HEK293 (cell line): ENCODE measurements at regions not wholly inside any gene's neighbourhood (a gene's known extent, or its start where the extent isn't known, plus 50 kb on each side); places are given as distances from the start of the nearest gene placed in this dataset.

Experiments
- AEBP2 ChIP-seq: fragments of 450-650 bp; formaldehyde crosslinking; IDR thresholded peaks from 2 replicates; pipeline ENCODE4 v1.5.1; 2016; ENCODE audit warnings: missing biosample characterization, missing genetic modification characterization, borderline replicate concordance
- GLIS2 ChIP-seq: fragments of 450-650 bp; formaldehyde crosslinking; IDR thresholded peaks from 2 replicates; pipeline ENCODE4 v1.5.1; 2016; ENCODE audit warnings: missing biosample characterization, missing genetic modification characterization
- HIC1 ChIP-seq: fragments of 450-650 bp; formaldehyde crosslinking; IDR thresholded peaks from 2 replicates; pipeline ENCODE4 v1.5.1; 2016; ENCODE audit warnings: missing biosample characterization, missing genetic modification characterization
- HOXD13 ChIP-seq: sonication (generic); formaldehyde crosslinking; IDR thresholded peaks from 2 replicates; pipeline ENCODE4 v1.8.0; 2022; ENCODE audit warnings: missing genetic modification reagents, borderline replicate concordance
- IKZF3 ChIP-seq: fragments of 450-650 bp; IDR thresholded peaks from 2 replicates; pipeline ENCODE4 v1.5.0; 2018; ENCODE audit warnings: missing biosample characterization, mild to moderate bottlenecking, missing genetic modification characterization, moderate library complexity
- REPIN1 ChIP-seq: fragments of 450-650 bp; formaldehyde crosslinking; IDR thresholded peaks from 2 replicates; pipeline ENCODE4 v1.5.1; 2017; ENCODE audit warnings: missing biosample characterization, missing genetic modification characterization, low read depth
- ZBTB1 ChIP-seq: fragments of 450-650 bp; formaldehyde crosslinking; IDR thresholded peaks from 2 replicates; pipeline ENCODE4 v1.5.1; 2016; ENCODE audit warnings: missing biosample characterization, missing genetic modification characterization
- ZBTB8A ChIP-seq: fragments of 450-650 bp; formaldehyde crosslinking; IDR thresholded peaks from 2 replicates; pipeline ENCODE4 v1.5.1; 2016; ENCODE audit warnings: missing biosample characterization, missing genetic modification characterization
- ZIC2 ChIP-seq: fragments of 450-650 bp; formaldehyde crosslinking; IDR thresholded peaks from 2 replicates; pipeline ENCODE4 v1.5.1; 2016; ENCODE audit warnings: missing biosample characterization, missing genetic modification characterization
- ZNF114 ChIP-seq: fragments of 450-650 bp; formaldehyde crosslinking; IDR thresholded peaks from 2 replicates; pipeline ENCODE4 v1.5.0; 2017; ENCODE audit warnings: missing biosample characterization, missing genetic modification characterization
- ZNF132 ChIP-seq: fragments of 450-650 bp; formaldehyde crosslinking; IDR thresholded peaks from 2 replicates; pipeline ENCODE4 v1.5.1; 2017; ENCODE audit warnings: missing biosample characterization, missing genetic modification characterization, borderline replicate concordance
- ZNF133 ChIP-seq: fragments of 450-650 bp; formaldehyde crosslinking; IDR thresholded peaks from 2 replicates; pipeline ENCODE4 v1.5.1; 2016; ENCODE audit warnings: missing biosample characterization, missing genetic modification characterization
- ZNF157 ChIP-seq: fragments of 450-650 bp; formaldehyde crosslinking; IDR thresholded peaks from 2 replicates; pipeline ENCODE4 v1.5.1; 2016; ENCODE audit warnings: missing biosample characterization, missing genetic modification characterization
- ZNF24 ChIP-seq: fragments of 450-650 bp; formaldehyde crosslinking; IDR thresholded peaks from 2 replicates; pipeline ENCODE4 v1.5.1; 2016; ENCODE audit warnings: missing biosample characterization, missing genetic modification characterization
- ZNF248 ChIP-seq: fragments of 450-650 bp; formaldehyde crosslinking; IDR thresholded peaks from 2 replicates; pipeline ENCODE4 v1.5.1; 2017; ENCODE audit warnings: missing biosample characterization, missing genetic modification characterization
- ZNF324 ChIP-seq: fragments of 450-650 bp; formaldehyde crosslinking; IDR thresholded peaks from 2 replicates; pipeline ENCODE4 v1.5.1; 2016; ENCODE audit warnings: missing biosample characterization, missing genetic modification characterization
- ZNF416 ChIP-seq: fragments of 450-650 bp; formaldehyde crosslinking; IDR thresholded peaks from 2 replicates; pipeline ENCODE4 v1.5.1; 2016; ENCODE audit warnings: missing biosample characterization, missing genetic modification characterization
- ZNF473 ChIP-seq: fragments of 450-650 bp; formaldehyde crosslinking; IDR thresholded peaks from 2 replicates; pipeline ENCODE4 v1.5.1; 2017; ENCODE audit warnings: missing biosample characterization, missing genetic modification characterization
- ZNF514 ChIP-seq: fragments of 450-650 bp; formaldehyde crosslinking; IDR thresholded peaks from 2 replicates; pipeline ENCODE4 v1.5.1; 2016; ENCODE audit warnings: missing biosample characterization, missing genetic modification characterization
- ZNF555 ChIP-seq: fragments of 450-650 bp; formaldehyde crosslinking; conservative IDR thresholded peaks from 2 replicates; pipeline ENCODE4 v1.5.1; 2017; ENCODE audit warnings: missing biosample characterization, mild to moderate bottlenecking, missing genetic modification characterization, inconsistent platforms
- ZNF560 ChIP-seq: fragments of 450-650 bp; formaldehyde crosslinking; IDR thresholded peaks from 2 replicates; pipeline ENCODE4 v1.5.1; 2017; ENCODE audit warnings: missing biosample characterization, missing genetic modification characterization, borderline replicate concordance
- ZNF76 ChIP-seq: fragments of 450-650 bp; formaldehyde crosslinking; IDR thresholded peaks from 2 replicates; pipeline ENCODE4; 2016; ENCODE audit warnings: low read depth, missing biosample characterization, missing genetic modification characterization, borderline replicate concordance
- ZSCAN5A ChIP-seq: fragments of 450-650 bp; formaldehyde crosslinking; IDR thresholded peaks from 2 replicates; pipeline ENCODE4 v1.5.1; 2016; ENCODE audit warnings: missing biosample characterization, missing genetic modification characterization
- TF ChIP-seq, protein P1 (sequence below): fragments of 450-650 bp; IDR thresholded peaks from 2 replicates; pipeline ENCODE4 v1.5.1; 2018; ENCODE audit warnings: missing biosample characterization, missing genetic modification characterization
- TF ChIP-seq, protein P2 (sequence below): fragments of 450-650 bp; formaldehyde crosslinking; IDR thresholded peaks from 2 replicates; pipeline ENCODE4 v1.5.1; 2016; ENCODE audit warnings: missing biosample characterization, missing genetic modification characterization
- TF ChIP-seq, protein P3 (sequence below): fragments of 450-650 bp; IDR thresholded peaks from 2 replicates; pipeline ENCODE4 v1.5.1; 2018; ENCODE audit warnings: missing biosample characterization, mild to moderate bottlenecking, missing genetic modification characterization
- TF ChIP-seq, protein P4 (sequence below): fragments of 450-650 bp; formaldehyde crosslinking; IDR thresholded peaks from 2 replicates; pipeline ENCODE4 v1.5.1; 2016; ENCODE audit warnings: missing biosample characterization, missing genetic modification characterization

DNA sequence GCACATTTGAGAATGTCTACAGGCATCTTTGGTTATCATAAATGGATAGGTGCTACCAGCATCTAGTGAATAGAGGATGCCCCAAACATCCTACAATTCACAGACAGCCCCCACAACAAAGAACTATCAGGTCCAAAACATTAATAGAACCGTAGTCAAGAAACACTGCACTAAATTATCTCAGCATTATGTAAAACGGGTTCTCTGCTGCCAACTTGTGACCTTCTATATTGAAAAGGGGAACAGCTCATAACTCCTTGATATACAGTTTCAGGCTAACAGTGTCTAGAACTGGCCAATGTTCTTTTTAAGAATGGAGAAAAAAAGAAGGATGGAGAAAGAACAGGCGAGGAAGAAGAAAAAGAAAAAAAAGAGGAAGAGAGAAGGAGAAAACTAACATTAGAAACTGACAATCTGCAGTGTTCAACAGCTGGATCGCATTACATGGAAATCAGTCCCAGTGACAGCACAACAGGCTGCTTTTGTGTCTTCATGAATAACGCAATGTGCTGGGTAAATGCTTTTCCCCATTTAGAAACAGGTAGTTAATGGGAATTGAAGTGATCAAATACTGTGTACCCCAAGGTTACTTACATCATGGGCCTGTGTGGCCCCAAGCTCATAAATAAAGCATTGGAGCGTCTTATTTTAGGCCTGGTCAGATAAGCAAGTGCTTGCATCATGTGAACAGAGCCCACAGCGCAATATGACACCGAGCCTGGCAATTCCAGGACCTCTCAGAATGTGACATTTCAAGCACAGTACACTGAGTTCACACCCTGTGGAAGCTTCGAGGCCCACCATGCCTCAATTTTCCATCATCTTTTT is 339.5 kb downstream of the DHX15 start (continued):
- TF ChIP-seq, protein P1, sequence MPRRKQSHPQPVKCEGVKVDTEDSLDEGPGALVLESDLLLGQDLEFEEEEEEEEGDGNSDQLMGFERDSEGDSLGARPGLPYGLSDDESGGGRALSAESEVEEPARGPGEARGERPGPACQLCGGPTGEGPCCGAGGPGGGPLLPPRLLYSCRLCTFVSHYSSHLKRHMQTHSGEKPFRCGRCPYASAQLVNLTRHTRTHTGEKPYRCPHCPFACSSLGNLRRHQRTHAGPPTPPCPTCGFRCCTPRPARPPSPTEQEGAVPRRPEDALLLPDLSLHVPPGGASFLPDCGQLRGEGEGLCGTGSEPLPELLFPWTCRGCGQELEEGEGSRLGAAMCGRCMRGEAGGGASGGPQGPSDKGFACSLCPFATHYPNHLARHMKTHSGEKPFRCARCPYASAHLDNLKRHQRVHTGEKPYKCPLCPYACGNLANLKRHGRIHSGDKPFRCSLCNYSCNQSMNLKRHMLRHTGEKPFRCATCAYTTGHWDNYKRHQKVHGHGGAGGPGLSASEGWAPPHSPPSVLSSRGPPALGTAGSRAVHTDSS (tag by site-specific recombination), result no peak
- TF ChIP-seq, protein P2, sequence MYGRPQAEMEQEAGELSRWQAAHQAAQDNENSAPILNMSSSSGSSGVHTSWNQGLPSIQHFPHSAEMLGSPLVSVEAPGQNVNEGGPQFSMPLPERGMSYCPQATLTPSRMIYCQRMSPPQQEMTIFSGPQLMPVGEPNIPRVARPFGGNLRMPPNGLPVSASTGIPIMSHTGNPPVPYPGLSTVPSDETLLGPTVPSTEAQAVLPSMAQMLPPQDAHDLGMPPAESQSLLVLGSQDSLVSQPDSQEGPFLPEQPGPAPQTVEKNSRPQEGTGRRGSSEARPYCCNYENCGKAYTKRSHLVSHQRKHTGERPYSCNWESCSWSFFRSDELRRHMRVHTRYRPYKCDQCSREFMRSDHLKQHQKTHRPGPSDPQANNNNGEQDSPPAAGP (tag by site-specific recombination), result no peak
- TF ChIP-seq HIC1 (tag by site-specific recombination) (no peak), REPIN1 (no peak), ZNF560 (tag by site-specific recombination) (no peak), ZNF473 (tag by site-specific recombination) (no peak), AEBP2 (no peak), ZNF114 (tag by site-specific recombination) (no peak), ZNF133 (tag by site-specific recombination) (no peak), ZNF24 (no peak), ZSCAN5A (tag by site-specific recombination) (no peak), ZNF324 (tag by site-specific recombination) (no peak), ZIC2 (tag by site-specific recombination) (no peak), GLIS2 (tag by site-specific recombination) (no peak), ZNF248 (tag by site-specific recombination) (no peak), IKZF3 (tag by site-specific recombination) (no peak), HOXD13 (no peak), ZNF514 (tag by site-specific recombination) (no peak), ZNF157 (tag by site-specific recombination) (no peak), ZBTB8A (tag by site-specific recombination) (no peak), ZBTB1 (no peak), ZNF132 (tag by site-specific recombination) (no peak), ZNF416 (tag by site-specific recombination) (no peak), ZNF76 (tag by site-specific recombination) (no peak), ZNF555 (tag by site-specific recombination) (no peak)
- TF ChIP-seq, protein P3, sequence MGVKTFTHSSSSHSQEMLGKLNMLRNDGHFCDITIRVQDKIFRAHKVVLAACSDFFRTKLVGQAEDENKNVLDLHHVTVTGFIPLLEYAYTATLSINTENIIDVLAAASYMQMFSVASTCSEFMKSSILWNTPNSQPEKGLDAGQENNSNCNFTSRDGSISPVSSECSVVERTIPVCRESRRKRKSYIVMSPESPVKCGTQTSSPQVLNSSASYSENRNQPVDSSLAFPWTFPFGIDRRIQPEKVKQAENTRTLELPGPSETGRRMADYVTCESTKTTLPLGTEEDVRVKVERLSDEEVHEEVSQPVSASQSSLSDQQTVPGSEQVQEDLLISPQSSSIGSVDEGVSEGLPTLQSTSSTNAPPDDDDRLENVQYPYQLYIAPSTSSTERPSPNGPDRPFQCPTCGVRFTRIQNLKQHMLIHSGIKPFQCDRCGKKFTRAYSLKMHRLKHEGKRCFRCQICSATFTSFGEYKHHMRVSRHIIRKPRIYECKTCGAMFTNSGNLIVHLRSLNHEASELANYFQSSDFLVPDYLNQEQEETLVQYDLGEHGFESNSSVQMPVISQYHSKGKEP, result peak; percentile 51; the same call in 1 of the 2 replicates
- TF ChIP-seq, protein P4, sequence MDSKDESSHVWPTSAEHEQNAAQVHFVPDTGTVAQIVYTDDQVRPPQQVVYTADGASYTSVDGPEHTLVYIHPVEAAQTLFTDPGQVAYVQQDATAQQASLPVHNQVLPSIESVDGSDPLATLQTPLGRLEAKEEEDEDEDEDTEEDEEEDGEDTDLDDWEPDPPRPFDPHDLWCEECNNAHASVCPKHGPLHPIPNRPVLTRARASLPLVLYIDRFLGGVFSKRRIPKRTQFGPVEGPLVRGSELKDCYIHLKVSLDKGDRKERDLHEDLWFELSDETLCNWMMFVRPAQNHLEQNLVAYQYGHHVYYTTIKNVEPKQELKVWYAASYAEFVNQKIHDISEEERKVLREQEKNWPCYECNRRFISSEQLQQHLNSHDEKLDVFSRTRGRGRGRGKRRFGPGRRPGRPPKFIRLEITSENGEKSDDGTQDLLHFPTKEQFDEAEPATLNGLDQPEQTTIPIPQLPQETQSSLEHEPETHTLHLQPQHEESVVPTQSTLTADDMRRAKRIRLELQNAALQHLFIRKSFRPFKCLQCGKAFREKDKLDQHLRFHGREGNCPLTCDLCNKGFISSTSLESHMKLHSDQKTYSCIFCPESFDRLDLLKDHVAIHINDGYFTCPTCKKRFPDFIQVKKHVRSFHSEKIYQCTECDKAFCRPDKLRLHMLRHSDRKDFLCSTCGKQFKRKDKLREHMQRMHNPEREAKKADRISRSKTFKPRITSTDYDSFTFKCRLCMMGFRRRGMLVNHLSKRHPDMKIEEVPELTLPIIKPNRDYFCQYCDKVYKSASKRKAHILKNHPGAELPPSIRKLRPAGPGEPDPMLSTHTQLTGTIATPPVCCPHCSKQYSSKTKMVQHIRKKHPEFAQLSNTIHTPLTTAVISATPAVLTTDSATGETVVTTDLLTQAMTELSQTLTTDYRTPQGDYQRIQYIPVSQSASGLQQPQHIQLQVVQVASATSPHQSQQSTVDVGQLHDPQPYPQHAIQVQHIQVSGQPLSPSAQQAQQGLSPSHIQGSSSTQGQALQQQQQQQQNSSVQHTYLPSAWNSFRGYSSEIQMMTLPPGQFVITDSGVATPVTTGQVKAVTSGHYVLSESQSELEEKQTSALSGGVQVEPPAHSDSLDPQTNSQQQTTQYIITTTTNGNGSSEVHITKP (tag by site-specific recombination), result 0 out of 2 replicates have a peak, but pooled peaks have one; percentile 17
